C4-2B (cell line): ENCODE measurements at regions not wholly inside any gene's neighbourhood (a gene's known extent, or its start where the extent isn't known, plus 50 kb on each side); places are given as distances from the start of the nearest gene placed in this dataset.

Experiments
- ZFX ChIP-seq: fragments of 450-650 bp; IDR thresholded peaks from 2 replicates; pipeline ENCODE4 v1.6.1; 2017
- TF ChIP-seq, protein P1 (sequence below): fragments of 450-650 bp; conservative IDR thresholded peaks from 2 replicates; pipeline ENCODE4 v1.5.1; 2017; ENCODE audit warnings: mild to moderate bottlenecking

GRCh38 chr5:167290478-167290877 is 1001.0 kb upstream of the WWC1 start:
- TF ChIP-seq, protein P1, sequence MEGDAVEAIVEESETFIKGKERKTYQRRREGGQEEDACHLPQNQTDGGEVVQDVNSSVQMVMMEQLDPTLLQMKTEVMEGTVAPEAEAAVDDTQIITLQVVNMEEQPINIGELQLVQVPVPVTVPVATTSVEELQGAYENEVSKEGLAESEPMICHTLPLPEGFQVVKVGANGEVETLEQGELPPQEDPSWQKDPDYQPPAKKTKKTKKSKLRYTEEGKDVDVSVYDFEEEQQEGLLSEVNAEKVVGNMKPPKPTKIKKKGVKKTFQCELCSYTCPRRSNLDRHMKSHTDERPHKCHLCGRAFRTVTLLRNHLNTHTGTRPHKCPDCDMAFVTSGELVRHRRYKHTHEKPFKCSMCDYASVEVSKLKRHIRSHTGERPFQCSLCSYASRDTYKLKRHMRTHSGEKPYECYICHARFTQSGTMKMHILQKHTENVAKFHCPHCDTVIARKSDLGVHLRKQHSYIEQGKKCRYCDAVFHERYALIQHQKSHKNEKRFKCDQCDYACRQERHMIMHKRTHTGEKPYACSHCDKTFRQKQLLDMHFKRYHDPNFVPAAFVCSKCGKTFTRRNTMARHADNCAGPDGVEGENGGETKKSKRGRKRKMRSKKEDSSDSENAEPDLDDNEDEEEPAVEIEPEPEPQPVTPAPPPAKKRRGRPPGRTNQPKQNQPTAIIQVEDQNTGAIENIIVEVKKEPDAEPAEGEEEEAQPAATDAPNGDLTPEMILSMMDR, result no peak
- TF ChIP-seq ZFX, result no peak
